HG03025 (cell line): ENCODE measurements at regions not wholly inside any gene's neighbourhood (a gene's known extent, or its start where the extent isn't known, plus 50 kb on each side); places are given as distances from the start of the nearest gene placed in this dataset.

Experiments
- ATAC-seq: cut with Tn5 transposase; IDR thresholded peaks from one replicate; pipeline ENCODE4 v1.9.1; 2021; ENCODE audit warnings: mild to moderate bottlenecking, moderate library complexity; ENCODE audit not compliant: unreplicated experiment, low FRiP score

DNA sequence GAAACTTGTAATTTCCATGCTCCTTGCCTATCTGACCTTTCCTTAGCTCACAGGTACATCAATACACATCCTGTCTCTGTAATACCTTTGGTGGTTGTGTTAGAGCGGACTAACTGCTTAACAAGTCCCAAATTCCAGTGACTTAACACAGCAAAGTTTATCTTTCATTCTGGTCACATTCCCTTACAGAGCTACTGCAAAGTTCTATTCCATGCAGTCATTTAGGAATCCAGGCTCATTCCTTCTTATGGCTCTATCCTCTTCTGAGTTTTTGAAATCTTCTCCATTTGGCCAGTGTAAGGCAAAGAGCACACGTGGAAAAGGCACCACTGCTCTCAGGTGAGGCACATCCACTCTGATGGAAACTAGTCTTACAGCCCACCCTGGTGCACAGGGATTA is 238.6 kb upstream of the ANKRD55 start:
- no peak for ATAC-seq

DNA sequence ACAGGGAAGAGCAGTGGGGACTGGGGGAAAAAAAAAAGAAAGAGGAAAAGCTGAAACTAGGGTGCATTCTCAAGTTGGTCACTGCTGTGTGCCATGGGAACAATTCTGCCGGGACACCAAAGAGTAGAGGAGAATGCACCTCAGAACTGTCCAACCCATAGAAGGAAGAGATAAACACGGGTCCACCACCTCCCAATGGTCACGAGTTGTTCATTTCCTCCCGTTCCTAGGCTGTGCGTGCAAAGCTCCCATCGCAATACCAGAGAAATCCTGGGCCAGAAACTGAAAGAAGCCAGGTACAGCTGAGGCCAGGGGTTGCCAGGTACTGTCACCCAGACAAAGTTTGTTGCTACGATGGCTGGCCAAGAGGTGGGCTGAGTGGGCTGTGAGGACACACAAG is 236.9 kb upstream of the ANKRD55 start:
- ATAC-seq: no peak

DNA sequence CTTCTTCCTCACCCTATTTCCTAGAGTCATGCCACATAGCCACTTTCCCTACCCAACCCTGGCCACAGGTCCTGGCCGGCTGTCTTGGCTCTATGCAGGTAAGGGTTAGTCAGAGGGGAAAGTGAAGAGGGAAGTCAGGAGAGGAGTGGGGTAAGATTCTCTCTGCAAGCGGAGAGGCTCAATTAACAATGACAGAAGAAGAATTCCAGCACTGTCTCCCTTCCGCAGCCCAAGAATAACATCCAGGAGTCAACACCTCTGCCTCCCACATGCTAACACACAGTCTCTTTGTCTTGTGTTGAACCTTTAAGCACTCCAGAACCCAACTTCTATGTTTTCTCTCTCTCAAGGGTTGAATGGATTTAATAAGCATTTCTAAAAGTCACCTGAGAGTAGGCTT is 235.1 kb upstream of the ANKRD55 start:
- no peak for ATAC-seq

DNA sequence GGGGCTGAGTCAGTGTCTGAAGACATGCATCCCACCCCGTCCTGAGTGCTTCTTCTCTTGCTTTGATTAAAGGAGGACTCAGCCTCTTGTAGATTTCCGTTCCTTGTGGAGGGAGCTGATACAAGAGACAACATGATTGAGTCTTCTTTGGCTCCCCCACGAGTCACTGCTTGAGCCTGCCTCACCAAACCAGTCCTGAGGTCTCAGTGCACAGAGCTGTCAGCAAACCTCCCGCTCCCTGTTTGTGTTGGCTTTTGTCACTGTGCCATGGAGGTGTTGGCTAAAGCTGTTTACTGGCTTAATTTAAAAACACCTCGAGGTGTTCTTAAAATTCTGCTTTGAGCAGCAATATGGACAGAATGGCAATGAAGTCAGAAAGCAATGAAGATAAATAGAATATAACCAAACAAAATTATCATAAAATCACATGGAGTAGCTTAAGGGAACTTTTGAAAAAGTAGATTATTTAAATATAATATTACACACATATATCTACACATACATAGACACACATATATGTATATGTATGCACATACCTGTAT is 234.1 kb upstream of the ANKRD55 start:
- no peak for ATAC-seq

DNA sequence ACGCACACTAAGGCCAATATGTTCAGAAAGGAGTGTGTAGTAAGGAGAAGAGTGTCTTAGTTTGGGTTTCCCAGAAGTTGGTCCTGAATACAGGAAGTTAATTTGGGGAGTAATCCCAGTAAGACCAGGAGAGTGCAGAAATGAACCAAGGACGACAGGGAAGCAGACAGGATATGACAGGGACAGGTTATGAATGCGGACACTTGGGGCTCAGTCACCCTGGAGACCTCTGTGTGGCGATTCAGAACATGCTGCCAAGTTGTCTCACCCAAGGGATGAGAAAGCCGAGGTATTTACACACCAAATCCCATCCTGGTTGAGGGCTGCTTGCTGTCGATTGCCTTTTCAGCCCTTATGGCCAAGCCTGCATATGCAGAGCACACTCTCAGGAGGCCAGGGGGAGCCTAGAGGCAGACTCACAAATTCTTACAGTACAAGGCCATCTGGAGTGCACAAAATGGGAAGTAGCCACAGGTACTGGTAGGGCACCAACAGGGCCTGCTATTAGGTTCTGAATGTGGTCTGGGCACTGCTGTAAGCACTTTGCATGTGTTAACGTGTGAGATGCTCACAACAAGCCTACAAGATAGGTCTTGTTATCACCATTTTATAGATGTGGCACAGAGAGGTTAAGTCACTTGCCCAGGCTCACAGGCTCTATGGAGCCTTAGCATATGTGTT is 233.1 kb upstream of the ANKRD55 start:
- no peak for ATAC-seq

DNA sequence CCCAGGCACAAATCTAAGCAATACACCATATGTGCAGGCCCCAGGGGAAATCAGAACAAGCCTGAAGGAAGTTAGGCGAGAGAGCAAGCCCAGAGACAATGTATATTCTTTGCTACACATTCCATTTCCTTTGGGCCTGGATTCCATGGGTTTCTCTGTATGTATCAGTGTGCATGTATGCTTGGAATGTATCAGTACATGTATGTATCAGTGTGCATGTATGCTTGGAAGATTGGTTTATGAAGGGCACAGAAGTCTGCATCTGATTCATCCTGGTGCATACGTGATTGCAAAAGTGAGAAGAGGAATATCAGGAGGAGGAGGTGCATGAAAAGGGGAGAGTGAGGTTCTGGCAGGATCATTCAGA is 232.6 kb upstream of the ANKRD55 start:
- no peak for ATAC-seq

DNA sequence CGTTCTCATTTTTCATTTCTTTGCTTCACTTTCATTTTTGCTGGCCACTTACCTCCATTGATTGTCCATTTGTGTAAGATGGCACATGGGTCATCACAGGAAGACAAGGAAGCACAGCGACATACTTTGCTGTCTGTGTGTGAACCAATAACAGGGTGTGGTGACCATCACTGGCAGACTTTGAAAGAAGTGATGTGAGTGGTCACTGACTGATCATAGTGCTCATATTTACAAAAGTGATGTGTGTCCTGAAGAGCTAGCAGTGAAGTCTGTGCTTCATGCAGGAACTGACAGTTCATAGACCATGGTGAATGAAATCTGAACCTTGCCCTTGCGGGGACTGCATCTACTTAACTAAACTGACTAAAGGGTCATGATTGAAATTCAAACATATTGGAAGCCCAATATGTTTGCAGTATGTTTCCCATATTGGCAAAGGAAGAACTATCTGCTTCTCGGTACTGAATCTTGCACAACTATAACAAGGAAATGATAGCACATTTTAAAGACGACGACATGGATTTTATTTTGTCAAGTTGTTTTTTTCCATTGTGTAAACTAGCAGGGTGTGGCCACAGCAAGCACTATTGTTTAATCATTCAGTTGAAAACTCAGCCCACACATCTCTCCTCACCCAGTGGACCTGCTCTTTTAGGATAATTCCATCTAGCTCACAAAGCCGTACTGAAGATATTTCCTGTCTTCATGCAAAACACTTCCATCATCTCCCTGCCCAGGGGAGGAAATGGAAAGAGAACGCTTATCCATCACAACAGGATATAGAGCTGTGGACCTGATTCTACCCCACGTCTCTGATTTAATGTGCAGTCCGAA is 232.0 kb upstream of the ANKRD55 start:
- ATAC-seq: no peak

DNA sequence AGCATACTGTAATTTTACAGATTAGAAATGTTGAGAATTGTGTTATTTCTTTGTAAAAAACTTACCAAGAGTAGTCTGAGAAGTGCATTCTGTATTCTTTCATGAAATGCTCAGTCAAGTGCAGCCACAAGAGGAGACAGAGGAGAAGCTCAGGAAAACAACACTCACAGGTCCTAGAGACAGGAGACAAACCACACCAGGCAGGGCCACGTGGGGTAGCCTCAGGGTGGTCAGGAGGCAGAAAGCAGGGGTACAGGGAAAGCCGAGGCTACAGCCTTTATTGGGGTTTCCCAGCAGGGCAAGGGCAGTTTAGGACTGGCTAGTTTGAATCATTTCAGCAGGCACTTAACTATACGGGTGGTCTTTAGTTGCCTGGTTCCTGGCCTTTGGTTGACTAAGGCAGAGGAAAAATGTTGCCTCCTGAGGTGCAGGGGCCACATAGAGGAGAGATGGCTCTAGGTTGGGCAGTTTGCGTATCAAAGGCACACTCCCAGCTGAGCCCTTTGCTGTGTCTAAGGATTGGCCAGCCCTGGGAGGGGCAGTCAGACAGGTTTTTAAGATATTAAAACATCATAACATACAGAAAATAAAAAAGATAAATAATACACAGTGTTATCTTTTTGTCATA is 230.9 kb upstream of the ANKRD55 start:
- ATAC-seq: no peak

DNA sequence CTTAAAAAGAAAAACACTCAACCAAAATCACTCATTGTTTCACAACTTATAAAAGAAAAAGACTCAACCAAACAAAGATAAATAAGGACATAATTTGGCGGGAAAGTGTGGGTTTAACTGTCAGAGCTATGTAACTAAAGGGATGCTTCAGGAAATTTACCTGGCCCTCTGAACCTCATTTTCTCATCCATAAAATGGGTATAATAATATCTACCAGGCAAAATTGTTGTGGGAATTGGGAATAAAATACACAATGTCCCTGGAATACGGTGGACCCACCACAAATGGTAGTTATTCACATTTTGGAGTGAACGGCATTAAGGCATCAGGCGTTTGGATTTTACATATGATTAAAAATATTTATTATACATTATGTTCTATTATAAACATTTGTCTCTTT is 228.5 kb upstream of the ANKRD55 start:
- no peak for ATAC-seq

DNA sequence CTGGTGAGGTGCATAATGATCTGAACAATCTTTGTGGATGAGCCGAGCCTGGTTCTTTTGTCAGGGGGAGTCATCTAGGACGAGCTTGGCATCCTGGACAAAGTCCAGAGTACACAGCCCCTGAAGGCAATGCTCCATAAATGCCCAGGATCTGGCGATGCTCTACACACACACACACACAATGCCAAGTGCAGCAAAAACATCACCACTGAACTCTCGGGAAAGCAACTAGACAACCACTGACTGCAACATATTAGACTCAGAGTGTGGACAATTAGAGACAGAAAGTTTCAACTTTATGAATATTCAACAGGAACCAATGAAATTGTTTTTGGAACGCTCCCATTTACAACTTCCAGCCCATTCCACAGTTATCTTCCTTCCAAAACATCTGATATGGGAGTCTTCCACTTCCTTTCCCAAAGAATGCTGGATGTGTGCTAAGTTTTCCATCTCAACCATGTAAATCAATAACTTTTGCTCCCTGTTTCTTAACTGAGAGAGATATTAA is 227.6 kb upstream of the ANKRD55 start:
- no peak for ATAC-seq

DNA sequence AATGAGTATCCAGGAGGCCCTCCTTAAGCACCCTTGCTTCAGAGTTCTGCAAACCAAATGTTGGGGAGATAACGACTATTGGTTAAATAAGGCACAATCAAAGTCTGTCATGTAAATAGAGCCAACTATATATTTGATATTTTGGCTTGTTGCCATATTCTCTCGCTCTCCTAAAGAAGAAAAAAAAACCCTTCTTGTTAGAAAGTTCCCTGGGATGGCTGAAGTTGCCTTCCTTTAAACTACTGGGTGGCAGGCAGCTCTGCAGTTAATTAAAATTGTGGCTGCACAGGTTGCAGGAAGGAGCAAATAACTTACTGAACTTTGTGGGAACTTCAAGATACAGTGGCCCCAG is 227.0 kb upstream of the ANKRD55 start:
- ATAC-seq: no peak

DNA sequence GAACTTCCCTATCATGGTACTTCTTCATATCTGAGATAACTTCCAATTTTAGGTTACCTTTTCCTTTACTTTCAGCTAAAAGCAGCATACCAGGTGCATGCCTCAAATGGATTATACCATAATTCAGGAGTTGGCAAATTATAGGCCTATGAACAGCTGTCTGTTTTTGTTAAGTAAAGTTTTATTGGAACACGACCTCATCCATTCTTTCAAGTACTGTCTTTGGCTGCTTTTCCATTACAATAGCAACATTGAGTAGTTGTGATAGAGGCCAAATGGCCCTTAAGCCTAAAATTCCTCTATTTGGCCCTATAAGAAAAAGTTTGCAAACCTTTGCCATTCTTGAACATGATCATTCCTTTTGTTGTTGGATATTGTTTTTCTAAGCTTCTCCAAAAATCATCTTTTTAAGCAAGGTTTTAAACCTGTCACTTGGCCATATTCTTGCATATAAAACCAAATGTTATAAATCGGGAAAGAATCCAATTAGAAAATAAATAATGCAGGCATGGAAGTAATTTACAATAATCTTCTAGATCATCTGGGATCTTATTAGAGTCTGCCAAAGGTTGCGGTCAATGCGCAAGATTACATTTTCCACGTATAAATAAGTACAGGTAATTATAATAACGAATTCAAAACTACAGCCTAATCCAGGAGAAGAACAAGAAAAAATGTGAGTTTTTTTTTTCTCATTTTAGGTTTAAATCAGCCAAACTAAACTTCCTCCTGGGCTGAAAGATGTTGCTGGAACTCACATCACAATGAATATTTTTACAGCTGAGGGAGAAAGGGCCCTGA is 226.5 kb upstream of the ANKRD55 start:
- no peak for ATAC-seq

DNA sequence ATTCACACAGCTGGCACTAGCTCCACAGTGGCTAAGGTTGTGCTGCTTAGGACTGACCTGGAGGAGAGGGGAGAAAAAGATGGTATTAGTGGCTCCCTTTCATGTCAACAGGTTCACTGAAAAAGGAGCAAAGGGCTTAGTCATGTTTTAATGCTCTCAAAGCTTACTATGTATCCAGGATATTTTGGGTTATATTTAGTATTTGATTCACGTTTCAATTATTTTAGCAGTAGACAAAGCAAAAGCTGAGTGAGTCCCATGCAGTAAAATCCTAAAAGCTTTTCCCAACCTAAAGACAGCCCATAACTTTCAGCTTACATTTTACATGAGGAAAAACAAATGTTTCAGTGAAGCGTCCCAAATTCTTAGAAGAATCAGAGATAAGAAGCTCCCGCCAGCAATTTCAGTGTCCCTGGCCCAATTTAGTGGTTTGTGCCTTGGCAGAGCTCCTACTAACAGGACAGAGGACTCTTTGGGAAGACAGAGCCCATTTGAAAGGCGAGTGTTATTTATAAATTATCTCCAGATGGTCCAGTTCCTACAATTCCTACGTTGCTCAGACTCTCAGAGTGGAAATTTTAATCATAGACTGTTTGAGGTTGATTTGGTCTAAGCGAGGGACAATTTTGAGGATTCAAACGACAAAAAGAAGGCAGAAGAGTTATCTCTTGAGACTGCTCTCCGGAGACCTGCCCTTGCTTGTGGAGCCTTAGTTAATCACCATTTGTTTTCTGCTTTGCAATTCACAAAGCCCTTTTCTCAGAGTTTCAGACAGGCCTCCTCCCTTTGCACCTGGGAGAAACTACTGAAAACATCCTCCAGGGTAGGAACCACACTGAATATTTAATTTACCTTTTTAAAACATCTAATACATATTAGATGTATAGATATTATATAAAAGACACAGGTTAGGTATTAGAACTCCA is 225.0 kb upstream of the ANKRD55 start:
- no peak for ATAC-seq

DNA sequence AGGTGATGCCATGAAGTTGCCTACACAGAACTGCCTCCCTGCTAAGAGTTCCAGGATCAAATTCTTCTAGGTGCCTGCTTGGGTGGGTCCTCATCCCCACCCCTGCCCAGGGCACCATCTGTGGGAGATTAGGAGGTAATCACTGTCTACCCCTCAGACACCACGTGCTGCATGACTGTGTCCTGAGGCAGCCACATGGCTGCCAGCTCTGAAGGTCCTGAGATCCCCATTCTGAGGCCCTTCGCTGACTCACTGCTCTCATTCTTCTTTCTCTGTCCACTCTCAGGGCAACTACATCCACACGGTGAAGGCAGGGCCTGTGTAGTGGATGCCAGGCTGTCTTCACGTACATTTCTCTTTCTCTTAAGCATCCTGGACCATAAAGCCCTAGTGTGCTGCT is 222.9 kb upstream of the ANKRD55 start:
- no peak for ATAC-seq

DNA sequence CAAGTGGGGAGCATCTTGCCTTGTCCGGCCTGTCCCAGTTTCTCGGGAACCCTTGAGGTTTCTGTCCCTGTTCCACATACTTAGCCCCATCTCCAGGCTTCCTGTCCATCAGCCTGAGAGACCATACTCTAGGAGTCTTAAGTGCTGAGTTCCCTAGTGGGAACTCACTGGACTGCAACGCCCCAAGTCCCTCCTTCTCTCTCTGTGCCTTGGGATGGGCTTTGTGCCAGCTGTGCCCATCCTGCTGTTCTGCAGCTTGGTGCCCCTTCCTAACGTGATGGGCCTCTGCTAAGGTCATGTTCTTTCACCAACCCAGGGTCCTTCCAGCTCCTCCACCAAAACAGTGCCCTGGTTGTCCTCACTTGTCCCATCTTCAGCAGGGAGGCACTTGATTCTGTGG is 222.3 kb upstream of the ANKRD55 start:
- ATAC-seq: no peak

DNA sequence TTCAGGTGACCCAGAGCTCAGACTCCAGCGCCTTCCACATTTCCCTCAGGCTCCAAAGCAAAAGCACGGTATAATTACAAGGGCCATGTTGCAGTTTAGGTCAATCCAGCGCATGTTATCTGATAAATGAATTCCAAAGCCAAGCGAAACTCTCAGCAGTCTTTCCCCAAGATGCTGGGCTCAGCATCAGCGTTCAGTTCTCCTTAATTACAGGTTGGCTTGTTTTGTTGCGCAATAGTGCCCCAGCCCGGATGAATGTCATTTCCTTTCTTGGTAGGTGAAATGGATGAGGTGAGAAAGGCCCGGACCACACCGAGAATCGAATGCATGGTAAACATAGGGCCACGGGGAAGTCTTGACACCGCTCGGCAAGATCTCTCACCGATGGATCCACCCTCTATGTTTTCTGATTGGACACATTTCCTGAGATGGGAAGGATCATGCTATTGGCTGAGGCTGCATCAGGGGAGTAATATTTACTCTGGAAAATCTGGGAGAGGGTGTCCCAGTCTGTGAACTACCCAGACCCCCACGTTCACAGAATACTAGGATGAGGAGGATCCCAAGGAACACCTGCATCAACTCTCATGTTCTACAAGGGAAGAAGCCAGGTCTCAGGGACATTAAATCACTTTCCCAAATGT is 221.2 kb upstream of the ANKRD55 start:
- no peak for ATAC-seq

DNA sequence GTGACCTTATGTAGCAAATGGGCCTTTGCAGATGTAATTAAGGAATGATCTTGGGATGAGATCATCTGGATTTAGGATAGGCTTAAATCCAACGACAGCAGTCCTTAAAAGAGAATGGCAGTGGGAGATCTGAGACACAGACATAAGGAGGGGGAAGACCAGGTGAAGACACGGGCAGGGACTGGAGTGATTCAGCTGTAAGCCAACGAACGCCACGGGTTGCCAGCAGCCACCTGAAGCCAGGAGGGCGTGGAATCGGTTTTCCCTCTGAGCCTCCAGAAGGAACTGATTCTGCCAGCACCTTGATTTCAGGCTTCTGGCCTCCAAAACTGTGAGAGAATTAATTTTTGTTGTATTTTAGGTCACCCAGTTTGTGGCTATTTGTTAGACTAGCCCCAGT is 218.6 kb upstream of the ANKRD55 start:
- ATAC-seq: no peak

DNA sequence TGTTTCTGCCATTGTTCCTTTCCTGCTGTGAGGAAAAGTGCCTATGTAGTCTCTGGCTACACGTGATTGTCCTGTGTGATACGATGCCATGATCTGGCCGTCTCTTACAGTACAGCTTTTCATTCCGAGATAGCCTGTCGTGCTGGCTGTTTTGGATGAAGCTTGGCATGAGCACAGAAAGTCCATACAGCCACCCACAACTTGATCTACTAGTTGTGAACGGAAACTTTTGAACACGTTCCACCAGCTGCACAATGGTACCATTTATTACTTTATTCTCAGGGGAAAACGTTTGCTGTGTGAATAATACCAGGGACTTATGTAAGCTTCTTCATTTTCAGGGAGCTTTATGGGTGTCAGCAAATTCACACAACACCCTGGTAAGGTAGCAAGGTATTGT is 217.6 kb upstream of the ANKRD55 start:
- no peak for ATAC-seq

DNA sequence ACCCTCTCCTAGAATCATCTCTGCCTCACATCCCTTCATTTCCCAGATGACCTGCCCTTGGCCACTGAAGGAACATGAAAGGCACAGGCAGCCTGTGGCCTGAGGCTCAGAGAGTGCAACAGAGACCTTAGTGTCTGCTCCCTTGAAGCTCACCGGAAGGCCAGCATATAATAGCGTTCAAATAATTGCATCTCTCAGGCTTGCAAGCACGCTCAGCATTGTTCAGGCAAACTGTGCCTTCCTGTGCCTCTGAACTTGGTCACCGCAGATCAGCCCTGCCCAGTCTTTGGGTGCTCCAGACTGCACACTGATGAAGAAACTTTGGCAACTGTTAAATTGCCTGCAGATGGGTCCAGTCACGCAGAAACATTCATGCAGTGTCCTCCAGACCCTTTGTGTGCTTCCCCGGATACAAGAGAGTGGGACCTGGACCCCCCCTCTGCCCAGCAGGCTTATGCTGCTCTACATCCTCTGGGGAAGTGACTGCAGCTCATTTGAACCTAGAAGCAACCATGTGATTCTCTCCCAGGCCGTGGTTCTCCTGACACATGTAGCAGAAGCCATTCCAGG is 216.0 kb upstream of the ANKRD55 start:
- ATAC-seq: no peak
